Ramos (cell line): ENCODE measurements at regions not wholly inside any gene's neighbourhood (a gene's known extent, or its start where the extent isn't known, plus 50 kb on each side); places are given as distances from the start of the nearest gene placed in this dataset.

ENCODE experiments used
- in situ Hi-C: fragments of 300-500 bp; cut with MboI; formaldehyde crosslinking; loops from one replicate; pipeline ENCODE4 v1.14.3; 2022; ENCODE audit warnings: low sequenced_read_pairs; ENCODE audit not compliant: unreplicated experiment

- in situ Hi-C loops = no loop called here
Observed at GRCh38 chr11:109902764-109903433, 190.3 kb upstream of the ZC3H12C start.

GRCh38 chr11:109911488-109911887 is 181.7 kb upstream of the ZC3H12C start:
- in situ Hi-C loops = no loop called here

- in situ Hi-C loops = no loop called here
Observed at GRCh38 chr11:109914038-109914437, 179.2 kb upstream of the ZC3H12C start.

- in situ Hi-C loops = no loop called here
Observed at GRCh38 chr11:109914809-109915653, 178.2 kb upstream of the ZC3H12C start.

GRCh38 chr11:109926941-109927340 is 166.3 kb upstream of the ZC3H12C start:
- in situ Hi-C loops = no loop called here

GRCh38 chr11:109929308-109929707 is 163.9 kb upstream of the ZC3H12C start:
- in situ Hi-C loops = no loop called here

- in situ Hi-C loops = no loop called here
Observed at GRCh38 chr11:109933126-109933525, 160.1 kb upstream of the ZC3H12C start.

GRCh38 chr11:109934151-109934550 is 159.0 kb upstream of the ZC3H12C start:
- in situ Hi-C loops = no loop called here

- in situ Hi-C loops = no loop called here
Observed at GRCh38 chr11:109936661-109937180, 156.5 kb upstream of the ZC3H12C start.

- in situ Hi-C loops = no loop called here
Observed at GRCh38 chr11:109937968-109938367, 155.2 kb upstream of the ZC3H12C start.

- in situ Hi-C loops = no loop called here
Observed at GRCh38 chr11:109939166-109939810, 153.9 kb upstream of the ZC3H12C start.

- in situ Hi-C loops = no loop called here
Observed at GRCh38 chr11:109940816-109941215, 152.4 kb upstream of the ZC3H12C start.

- in situ Hi-C loops = no loop called here
Observed at GRCh38 chr11:109945626-109946321, 147.4 kb upstream of the ZC3H12C start.

GRCh38 chr11:109946322-109946846 is 146.8 kb upstream of the ZC3H12C start:
- in situ Hi-C loops = no loop called here

GRCh38 chr11:109954534-109954933 is 138.7 kb upstream of the ZC3H12C start:
- in situ Hi-C loops = no loop called here

GRCh38 chr11:109956124-109956793 is 136.9 kb upstream of the ZC3H12C start:
- in situ Hi-C loops = no loop called here

GRCh38 chr11:109957000-109957399 is 136.2 kb upstream of the ZC3H12C start:
- in situ Hi-C loops = no loop called here

- in situ Hi-C loops = no loop called here
Observed at GRCh38 chr11:109957601-109958000, 135.6 kb upstream of the ZC3H12C start.

- in situ Hi-C loops = no loop called here
Observed at GRCh38 chr11:109958131-109958820, 134.9 kb upstream of the ZC3H12C start.
